SJCRH30 (cell line): ENCODE measurements at regions not wholly inside any gene's neighbourhood (a gene's known extent, or its start where the extent isn't known, plus 50 kb on each side); places are given as distances from the start of the nearest gene placed in this dataset.

Experiments used
- DNase-seq, 2 experiments: peaks; one replicate each; pipeline ENCODE4 v3.0.0-alpha.2; 2015 to 2020
- H3K27ac ChIP-seq: fragments of 250-450 bp; sonication (Bioruptor Pico); 2 replicates; pipeline ENCODE4 v1.5.1; 2020; ENCODE audit warnings: mild to moderate bottlenecking, moderate library complexity
- H3K27me3 ChIP-seq: fragments of 250-450 bp; sonication (Bioruptor Pico); 2 replicates; pipeline ENCODE4 v1.5.1; 2020; ENCODE audit warnings: mild to moderate bottlenecking, moderate library complexity
- H3K36me3 ChIP-seq: fragments of 250-450 bp; sonication (Bioruptor Pico); 2 replicates; pipeline ENCODE4 v1.5.1; 2020; ENCODE audit warnings: mild to moderate bottlenecking, moderate library complexity
- H3K4me1 ChIP-seq: fragments of 250-450 bp; sonication (Bioruptor Pico); 2 replicates; pipeline ENCODE4 v1.5.1; 2020; ENCODE audit warnings: mild to moderate bottlenecking, moderate library complexity
- H3K4me3 ChIP-seq: fragments of 250-450 bp; sonication (Bioruptor Pico); 2 replicates; pipeline ENCODE4 v1.5.1; 2020; ENCODE audit warnings: mild to moderate bottlenecking, moderate library complexity
- H3K9me3 ChIP-seq: fragments of 250-450 bp; sonication (Bioruptor Pico); replicated peaks from 2 replicates; pipeline ENCODE4 v1.5.1; 2020; ENCODE audit warnings: mild to moderate bottlenecking, moderate library complexity

GRCh38 chr4:156665780-156666366 lies 305.7 kb downstream of the PDGFC start:
- no peak for DNase-seq
- H3K27me3 ChIP-seq, result no peaks in the 10 kb centered on the region
- no peaks in the 10 kb centered on the region for H3K4me1 ChIP-seq
- no peak overlapping the region for H3K4me3 ChIP-seq
- no peaks in the 10 kb centered on the region for H3K9me3 ChIP-seq
- no peaks in the 10 kb centered on the region for H3K36me3 ChIP-seq
- H3K27ac ChIP-seq, result no peak overlapping the region

DNA sequence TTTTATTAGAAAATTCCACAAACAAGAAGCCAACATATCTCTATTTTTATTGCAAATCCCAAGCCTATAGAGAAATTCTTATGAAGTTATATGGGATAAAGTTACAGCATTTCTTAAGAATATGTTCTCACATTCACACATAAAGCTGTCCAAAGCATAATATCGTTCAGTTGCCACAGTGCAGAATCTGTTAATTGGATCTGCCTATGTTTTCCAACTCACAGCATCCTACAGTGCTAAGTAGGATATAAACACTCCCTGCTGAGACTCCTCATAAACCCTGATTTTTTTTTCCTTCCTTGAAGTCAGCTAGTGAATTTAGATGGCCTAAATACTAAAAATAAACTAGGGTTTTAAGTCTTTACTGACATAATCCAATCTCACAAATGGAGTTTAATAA lies 307.9 kb downstream of the PDGFC start:
- H3K9me3 ChIP-seq, result no peaks in the 10 kb centered on the region
- H3K27me3 ChIP-seq, result no peaks in the 10 kb centered on the region
- peak in 1 of 2 experiments; percentile 15 for DNase-seq
- H3K27ac ChIP-seq, result 0 out of 2 replicates have a peak overlapping the region, but pooled peaks have one; percentile 8
- H3K36me3 ChIP-seq, result no peaks in the 10 kb centered on the region
- H3K4me3 ChIP-seq, result no peak overlapping the region
- H3K4me1 ChIP-seq, result no peaks in the 10 kb centered on the region

DNA sequence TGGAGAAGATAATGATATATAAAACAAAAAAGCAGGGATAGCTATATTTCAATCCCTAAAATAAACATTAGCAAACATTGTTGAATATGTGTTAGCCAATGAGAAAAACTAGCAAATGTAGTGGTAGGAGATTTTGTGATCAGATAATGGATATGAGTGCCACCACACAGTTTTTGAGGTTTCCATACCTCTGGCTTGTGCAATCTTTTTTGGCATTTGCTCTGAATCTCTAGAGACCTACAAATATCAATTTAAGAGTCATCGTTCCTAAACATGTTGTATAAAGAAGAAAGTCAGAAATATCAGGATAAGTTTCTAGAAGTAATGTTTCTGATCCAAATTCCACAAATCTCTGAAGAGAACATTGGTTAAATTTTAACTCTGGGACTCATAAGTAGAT lies 308.7 kb downstream of the PDGFC start:
- Histone ChIP-seq H3K27me3 (no peaks in the 10 kb centered on the region), H3K27ac (0 out of 2 replicates have a peak overlapping the region, but pooled peaks have one; percentile 8), H3K9me3 (no peaks in the 10 kb centered on the region), H3K36me3 (no peaks in the 10 kb centered on the region), H3K4me1 (no peaks in the 10 kb centered on the region), H3K4me3 (no peak overlapping the region)
- DNase-seq, result no peak

DNA sequence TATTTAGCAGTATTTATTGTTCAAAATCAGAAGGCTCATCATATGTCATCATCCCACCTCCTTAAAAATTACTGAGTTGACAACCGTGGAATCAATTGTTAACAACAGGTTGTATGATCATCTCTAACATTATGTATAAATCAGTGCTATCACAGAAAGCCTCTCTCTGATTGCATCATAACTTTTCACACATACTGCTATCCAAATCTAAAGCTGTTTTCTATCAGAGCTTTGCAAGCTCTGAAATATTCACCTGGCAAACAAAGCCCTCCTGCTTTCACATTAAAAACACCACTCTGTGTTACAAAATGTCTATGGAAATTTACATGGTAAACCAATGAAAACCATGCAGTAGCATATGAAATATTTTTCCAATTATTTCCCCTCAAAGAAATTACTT lies 310.0 kb downstream of the PDGFC start:
- Histone ChIP-seq H3K27ac (no peak overlapping the region), H3K4me3 (no peak overlapping the region), H3K36me3 (no peaks in the 10 kb centered on the region), H3K9me3 (no peaks in the 10 kb centered on the region), H3K27me3 (no peaks in the 10 kb centered on the region), H3K4me1 (no peaks in the 10 kb centered on the region)
- DNase-seq, result no peak

DNA sequence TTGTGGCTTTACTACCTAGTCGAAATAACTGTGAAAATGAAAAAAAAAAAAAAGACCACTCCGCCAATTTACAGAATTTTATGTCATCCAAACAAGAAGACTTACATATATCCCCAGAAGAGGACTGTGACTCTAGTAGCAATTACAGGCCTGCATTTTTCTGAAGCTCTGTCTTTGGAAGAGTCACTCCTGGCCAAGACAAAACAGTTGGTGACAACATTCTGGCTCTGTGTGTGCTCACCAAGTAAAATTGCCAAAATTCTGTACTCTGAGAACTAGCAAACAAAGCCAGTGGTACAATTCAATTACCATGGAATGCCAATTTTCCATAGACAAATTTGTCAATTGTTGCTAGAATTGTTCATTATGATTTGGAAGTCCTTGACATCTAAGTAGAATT lies 311.1 kb downstream of the PDGFC start:
- no peaks in the 10 kb centered on the region for H3K36me3 ChIP-seq
- no peak overlapping the region for H3K27ac ChIP-seq
- no peaks in the 10 kb centered on the region for H3K9me3 ChIP-seq
- H3K4me3 ChIP-seq, result no peak overlapping the region
- DNase-seq, result no peak
- H3K27me3 ChIP-seq, result no peaks in the 10 kb centered on the region
- H3K4me1 ChIP-seq, result no peaks in the 10 kb centered on the region

DNA sequence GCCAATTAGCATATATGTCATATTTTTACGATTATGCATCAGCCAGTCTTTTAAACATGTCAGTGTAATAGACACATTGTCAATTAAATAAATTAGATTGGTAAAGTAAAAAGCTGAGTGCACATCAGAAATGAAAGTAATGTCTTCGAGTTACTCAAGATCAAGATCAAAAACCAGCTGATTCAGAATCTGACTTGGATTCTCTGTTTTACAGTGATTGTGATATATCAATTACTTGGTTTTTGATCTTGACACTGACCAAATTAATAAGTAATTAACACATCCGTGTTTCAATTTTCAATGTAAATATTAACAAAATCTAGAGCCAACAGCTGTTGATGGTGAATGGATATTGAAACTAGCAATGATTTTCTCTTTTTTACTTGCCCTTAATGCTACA lies 311.6 kb downstream of the PDGFC start:
- no peak overlapping the region for H3K27ac ChIP-seq
- no peaks in the 10 kb centered on the region for H3K9me3 ChIP-seq
- H3K4me3 ChIP-seq, result no peak overlapping the region
- no peaks in the 10 kb centered on the region for H3K4me1 ChIP-seq
- no peaks in the 10 kb centered on the region for H3K36me3 ChIP-seq
- no peak for DNase-seq
- no peaks in the 10 kb centered on the region for H3K27me3 ChIP-seq

GRCh38 chr4:156659570-156659969 lies 312.0 kb downstream of the PDGFC start:
- no peaks in the 10 kb centered on the region for H3K9me3 ChIP-seq
- no peak for DNase-seq

DNA sequence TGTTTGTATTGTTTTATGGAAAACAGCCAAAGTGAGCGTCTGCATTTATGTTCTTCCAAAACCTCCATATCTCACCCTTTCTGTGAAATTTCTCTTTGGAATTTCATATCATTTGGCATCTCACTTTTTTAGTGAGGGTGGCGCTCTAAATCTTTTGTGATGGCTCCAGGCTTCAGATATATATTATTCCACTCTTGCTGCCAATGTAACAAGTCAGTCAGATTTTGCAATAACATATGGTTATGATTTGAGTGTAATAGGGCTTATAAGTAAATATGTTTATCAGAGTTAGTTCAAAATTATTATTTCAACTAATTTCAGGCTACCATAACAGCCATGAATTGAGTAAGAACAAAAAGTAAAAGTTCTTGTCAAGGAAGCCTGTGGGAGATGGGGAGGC lies 314.7 kb downstream of the PDGFC start:
- Histone ChIP-seq H3K4me3 (no peak overlapping the region), H3K4me1 (no peaks in the 10 kb centered on the region), H3K36me3 (no peaks in the 10 kb centered on the region), H3K27ac (no peak overlapping the region), H3K27me3 (no peaks in the 10 kb centered on the region), H3K9me3 (no peaks in the 10 kb centered on the region)
- no peak for DNase-seq

More at GRCh38 chr4:156659570-156659969, 312.0 kb downstream of the PDGFC start:
- Histone ChIP-seq H3K4me3 (no peak overlapping the region), H3K36me3 (no peaks in the 10 kb centered on the region), H3K27me3 (no peaks in the 10 kb centered on the region), H3K27ac (no peak overlapping the region), H3K4me1 (no peaks in the 10 kb centered on the region)

- Histone ChIP-seq H3K27me3 (no peaks in the 10 kb centered on the region), H3K4me3 (no peak overlapping the region), H3K4me1 (no peaks in the 10 kb centered on the region), H3K27ac (no peak overlapping the region), H3K36me3 (no peaks in the 10 kb centered on the region), H3K9me3 (no peaks in the 10 kb centered on the region)
- DNase-seq, result no peak
Observed at GRCh38 chr4:156654410-156654809, 317.2 kb downstream of the PDGFC start.

DNA sequence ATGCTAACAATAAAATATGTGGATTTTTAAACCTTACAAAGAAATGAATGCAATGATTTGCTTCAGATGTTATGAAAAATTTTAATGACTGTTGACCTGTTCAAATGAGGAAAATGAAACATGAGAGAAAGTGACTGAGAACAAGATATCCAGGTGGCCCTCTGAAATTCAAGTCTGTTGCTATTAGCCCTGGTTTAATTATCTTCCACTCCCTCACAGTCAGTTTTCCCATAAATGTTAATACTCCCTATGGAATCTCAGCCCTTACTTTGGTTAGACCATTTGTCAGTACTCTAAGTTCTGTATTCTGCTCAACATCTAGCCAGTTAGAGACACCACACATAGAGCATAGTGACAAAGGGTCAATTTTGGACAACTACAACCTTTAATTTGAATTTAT lies 327.8 kb downstream of the PDGFC start:
- H3K27ac ChIP-seq, result no peak overlapping the region
- H3K27me3 ChIP-seq, result no peaks in the 10 kb centered on the region
- DNase-seq, result no peak
- no peak overlapping the region for H3K4me3 ChIP-seq
- no peaks in the 10 kb centered on the region for H3K36me3 ChIP-seq
- H3K9me3 ChIP-seq, result no peaks in the 10 kb centered on the region
- no peaks in the 10 kb centered on the region for H3K4me1 ChIP-seq

DNA sequence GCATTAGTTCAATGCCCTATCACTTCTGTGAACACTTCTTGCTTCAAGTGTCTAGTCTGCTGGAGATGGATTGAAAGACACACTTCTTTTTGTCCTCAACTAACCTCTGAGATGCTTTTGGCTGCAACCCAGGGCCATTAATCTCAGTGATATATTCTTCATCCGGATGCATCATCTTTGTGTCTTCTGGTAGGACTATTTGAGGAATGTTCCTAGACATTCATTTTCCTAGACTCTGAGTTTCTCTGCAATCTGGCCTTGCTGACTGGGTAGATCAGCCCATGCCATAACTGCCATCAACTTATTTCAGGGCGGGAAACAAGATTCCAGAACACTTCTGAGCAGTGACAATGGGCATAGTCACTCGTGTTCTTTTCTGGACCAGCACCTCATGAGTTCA lies 329.4 kb downstream of the PDGFC start:
- no peaks in the 10 kb centered on the region for H3K27me3 ChIP-seq
- peaks cover 10% of the 10 kb centered on the region for H3K4me1 ChIP-seq
- DNase-seq, result no peak
- H3K4me3 ChIP-seq, result no peak overlapping the region
- no peak overlapping the region for H3K27ac ChIP-seq
- no peaks in the 10 kb centered on the region for H3K36me3 ChIP-seq
- no peaks in the 10 kb centered on the region for H3K9me3 ChIP-seq

GRCh38 chr4:156638925-156639605 lies 332.5 kb downstream of the PDGFC start:
- H3K9me3 ChIP-seq, result no peaks in the 10 kb centered on the region
- H3K36me3 ChIP-seq, result no peaks in the 10 kb centered on the region
- H3K27me3 ChIP-seq, result no peaks in the 10 kb centered on the region
- H3K4me3 ChIP-seq, result no peak overlapping the region
- H3K4me1 ChIP-seq, result peaks cover 23% of the 10 kb centered on the region
- H3K27ac ChIP-seq, result no peak overlapping the region
- DNase-seq, result no peak

DNA sequence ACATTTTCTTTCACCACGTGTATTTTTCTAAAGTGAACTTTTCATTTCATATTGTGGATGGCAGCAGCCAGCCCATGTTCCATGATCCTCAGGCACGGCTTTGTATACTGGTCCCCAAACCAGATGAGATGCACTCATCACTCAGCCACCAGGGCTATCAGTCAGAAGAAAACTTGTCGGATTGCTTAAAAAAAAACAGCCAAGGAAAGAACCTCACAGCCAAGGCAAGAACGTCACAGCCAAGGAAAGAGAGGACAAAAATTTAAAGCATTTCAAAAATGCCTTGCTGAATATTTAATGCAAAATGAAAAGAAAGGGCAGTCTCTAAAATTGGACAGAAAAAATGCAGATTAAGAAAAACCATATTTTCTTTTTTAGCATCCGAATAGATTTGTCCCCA lies 333.3 kb downstream of the PDGFC start:
- DNase-seq, result no peak
- Histone ChIP-seq H3K27ac (peak overlapping the region; percentile 15), H3K9me3 (no peaks in the 10 kb centered on the region), H3K4me3 (no peak overlapping the region), H3K27me3 (no peaks in the 10 kb centered on the region), H3K4me1 (peaks cover 26% of the 10 kb centered on the region), H3K36me3 (no peaks in the 10 kb centered on the region)

DNA sequence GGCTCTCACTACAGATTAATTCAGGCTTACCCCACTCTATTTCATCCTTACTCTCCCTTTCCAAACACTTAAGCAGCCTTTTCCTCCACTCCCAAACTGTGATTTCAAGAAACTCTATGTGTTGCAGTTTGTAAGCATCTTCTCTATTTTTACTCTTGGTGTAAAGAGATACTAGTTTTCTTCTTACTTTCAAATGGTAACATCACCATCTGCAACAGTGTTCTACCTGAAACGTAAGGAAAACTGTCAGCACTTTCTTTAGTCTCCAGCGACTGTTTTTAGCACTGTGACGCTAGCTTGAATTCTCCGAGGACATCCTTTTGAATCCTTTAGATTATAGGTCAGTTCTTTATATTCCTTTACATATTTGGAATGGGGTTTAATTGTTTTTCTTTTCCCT lies 335.2 kb downstream of the PDGFC start:
- no peak for DNase-seq
- H3K4me1 ChIP-seq, result peaks cover 29% of the 10 kb centered on the region
- no peak overlapping the region for H3K4me3 ChIP-seq
- no peak overlapping the region for H3K27ac ChIP-seq
- no peaks in the 10 kb centered on the region for H3K36me3 ChIP-seq
- H3K27me3 ChIP-seq, result no peaks in the 10 kb centered on the region
- no peaks in the 10 kb centered on the region for H3K9me3 ChIP-seq

GRCh38 chr4:156635051-156635450 lies 336.5 kb downstream of the PDGFC start:
- H3K4me3 ChIP-seq, result no peak overlapping the region
- H3K36me3 ChIP-seq, result no peaks in the 10 kb centered on the region
- no peak for DNase-seq
- no peaks in the 10 kb centered on the region for H3K27me3 ChIP-seq
- H3K9me3 ChIP-seq, result no peaks in the 10 kb centered on the region
- peaks cover 29% of the 10 kb centered on the region for H3K4me1 ChIP-seq
- peak overlapping the region; percentile 88 for H3K27ac ChIP-seq

DNA sequence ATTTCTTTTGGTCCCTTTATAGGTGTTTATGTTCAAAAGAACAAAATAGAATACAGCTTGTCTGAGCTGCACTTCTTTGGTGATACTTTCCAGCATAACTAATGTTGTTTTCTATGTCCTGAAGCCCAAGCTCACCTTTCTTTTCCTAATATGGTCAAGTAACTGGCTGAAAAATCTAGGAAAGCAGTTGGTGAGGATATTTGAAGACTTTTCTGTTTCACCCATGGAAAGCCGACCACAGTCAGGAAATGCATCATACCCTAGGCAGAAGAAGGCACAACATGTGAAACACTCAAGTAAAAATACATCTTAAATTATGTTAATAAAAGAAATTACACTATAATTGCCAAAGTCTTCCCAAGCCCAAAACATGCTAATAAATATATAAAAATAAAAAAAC lies 337.0 kb downstream of the PDGFC start:
- Histone ChIP-seq H3K27ac (peak overlapping the region; percentile 88), H3K4me3 (peak overlapping the region; percentile 37; the same call in 1 of the 2 replicates), H3K9me3 (no peaks in the 10 kb centered on the region), H3K36me3 (no peaks in the 10 kb centered on the region), H3K27me3 (no peaks in the 10 kb centered on the region), H3K4me1 (peaks cover 29% of the 10 kb centered on the region)
- DNase-seq, result peak in 1 of 2 experiments; percentile 44
